Epithelial cell of esophagus (primary cell): ENCODE measurements at regions not wholly inside any gene's neighbourhood (a gene's known extent, or its start where the extent isn't known, plus 50 kb on each side); places are given as distances from the start of the nearest gene placed in this dataset.

Experiments
- DNase-seq: peaks from one replicate; pipeline ENCODE4 v3.0.0; 2010; ENCODE audit warnings: low read depth
- H3K4me3 ChIP-seq: 2 replicates; pipeline ENCODE4 v1.5.1; 2011; ENCODE audit warnings: mild to moderate bottlenecking, low read length, control low read depth
- TF ChIP-seq, protein P1 (sequence below): IDR thresholded peaks from 2 replicates; pipeline ENCODE4 v1.5.1; 2011; ENCODE audit warnings: low read depth, mild to moderate bottlenecking, low read length, control low read depth, inconsistent platforms; ENCODE audit not compliant: insufficient read depth; ENCODE audit errors: missing control alignments

DNA sequence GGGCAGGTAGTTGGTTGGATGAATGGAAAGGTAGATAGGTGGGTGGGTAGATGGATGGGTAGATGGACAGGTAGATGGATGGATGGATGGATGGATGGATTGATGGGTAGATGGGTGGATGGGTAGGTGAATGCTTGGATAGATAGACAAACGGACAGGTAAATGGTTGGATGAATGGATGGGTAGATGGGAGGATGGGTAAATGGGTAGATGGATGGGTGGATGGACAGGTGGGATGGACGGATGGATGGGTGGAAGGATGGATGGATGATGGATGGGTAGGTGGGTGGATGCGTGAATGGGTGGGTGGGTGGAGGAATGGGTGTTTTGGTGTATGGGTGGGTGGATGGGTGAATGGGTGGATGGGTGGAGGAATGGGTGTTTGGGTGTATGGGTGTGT lies 50.1 kb upstream of the ASAP2 start:
- H3K4me3 ChIP-seq = no peak overlapping the region
- TF ChIP-seq, protein P1, sequence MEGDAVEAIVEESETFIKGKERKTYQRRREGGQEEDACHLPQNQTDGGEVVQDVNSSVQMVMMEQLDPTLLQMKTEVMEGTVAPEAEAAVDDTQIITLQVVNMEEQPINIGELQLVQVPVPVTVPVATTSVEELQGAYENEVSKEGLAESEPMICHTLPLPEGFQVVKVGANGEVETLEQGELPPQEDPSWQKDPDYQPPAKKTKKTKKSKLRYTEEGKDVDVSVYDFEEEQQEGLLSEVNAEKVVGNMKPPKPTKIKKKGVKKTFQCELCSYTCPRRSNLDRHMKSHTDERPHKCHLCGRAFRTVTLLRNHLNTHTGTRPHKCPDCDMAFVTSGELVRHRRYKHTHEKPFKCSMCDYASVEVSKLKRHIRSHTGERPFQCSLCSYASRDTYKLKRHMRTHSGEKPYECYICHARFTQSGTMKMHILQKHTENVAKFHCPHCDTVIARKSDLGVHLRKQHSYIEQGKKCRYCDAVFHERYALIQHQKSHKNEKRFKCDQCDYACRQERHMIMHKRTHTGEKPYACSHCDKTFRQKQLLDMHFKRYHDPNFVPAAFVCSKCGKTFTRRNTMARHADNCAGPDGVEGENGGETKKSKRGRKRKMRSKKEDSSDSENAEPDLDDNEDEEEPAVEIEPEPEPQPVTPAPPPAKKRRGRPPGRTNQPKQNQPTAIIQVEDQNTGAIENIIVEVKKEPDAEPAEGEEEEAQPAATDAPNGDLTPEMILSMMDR = no peak
- DNase-seq = no peak

DNA sequence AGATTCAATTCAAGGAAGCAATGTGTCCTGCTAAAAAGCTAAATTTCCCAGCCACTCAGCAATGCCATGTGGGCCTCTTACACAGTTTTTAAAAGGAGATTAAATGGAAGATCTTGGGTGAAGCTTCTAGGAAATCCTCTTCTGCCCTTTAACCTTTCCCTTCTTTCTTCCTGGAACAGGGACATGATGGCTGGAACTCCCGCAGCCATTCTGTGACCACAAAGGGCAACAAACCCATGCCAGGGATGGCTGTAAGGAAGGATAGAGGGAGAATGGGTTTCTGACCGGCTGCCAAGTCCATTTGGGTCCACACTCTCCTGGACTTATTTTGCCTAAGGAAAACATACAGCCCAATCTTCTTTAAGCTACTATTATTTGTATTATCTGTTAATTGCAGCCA lies 52.6 kb upstream of the ASAP2 start:
- no peak for DNase-seq
- no peak overlapping the region for H3K4me3 ChIP-seq
- TF ChIP-seq, protein P1 = no peak

DNA sequence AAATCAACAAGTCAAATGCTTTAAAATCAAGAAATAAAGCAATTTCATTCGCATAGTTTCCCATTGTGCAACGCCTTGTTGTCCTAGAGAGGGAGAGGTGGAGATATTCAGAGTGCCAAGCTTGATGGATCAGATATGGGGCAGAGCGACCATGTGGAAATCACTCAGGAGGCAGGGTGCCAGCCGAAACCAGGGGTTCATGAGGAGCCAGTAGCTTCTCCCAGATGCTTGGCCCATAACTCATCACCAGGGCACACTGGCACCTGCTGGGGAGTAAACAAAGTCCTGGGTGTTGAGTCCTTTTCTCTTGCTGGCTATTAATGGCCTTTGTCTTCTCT lies 53.0 kb upstream of the ASAP2 start:
- TF ChIP-seq, protein P1 = no peak
- DNase-seq = peak; percentile 41

DNA sequence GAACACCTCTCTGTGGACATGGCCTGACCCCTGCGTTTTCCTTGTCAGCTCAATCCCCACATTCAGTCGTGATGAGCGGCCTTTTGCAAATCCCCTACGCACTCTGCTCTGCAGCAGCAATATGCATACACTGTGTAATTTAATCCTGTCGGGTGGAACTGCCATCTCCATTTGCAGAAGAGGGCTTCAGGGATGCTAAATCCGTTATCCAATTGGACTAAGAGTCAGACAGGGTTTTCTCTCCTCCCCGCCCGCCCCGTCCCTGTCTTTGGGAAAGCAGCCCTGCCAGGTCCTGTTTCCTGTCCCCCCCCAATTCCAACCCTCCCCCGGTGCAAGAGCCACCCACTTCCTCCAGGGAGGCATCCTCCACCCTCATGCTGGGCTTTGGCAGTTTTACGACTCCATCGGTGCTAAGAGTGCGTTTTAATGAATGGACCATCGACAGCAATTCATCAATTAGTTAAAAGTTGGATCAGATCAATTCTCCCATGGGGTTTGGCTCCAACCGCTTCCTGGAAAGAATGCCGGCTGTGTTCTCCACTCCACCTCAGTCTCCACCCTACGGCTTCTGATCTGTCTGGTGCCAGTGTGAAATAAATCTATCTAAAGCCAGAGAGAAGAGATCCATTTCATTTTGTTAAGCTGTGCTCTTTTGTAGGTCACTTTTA lies 53.5 kb upstream of the ASAP2 start:
- no peak for DNase-seq
- no peak overlapping the region for H3K4me3 ChIP-seq
- TF ChIP-seq, protein P1 = no peak

More for the DNA sequence above, 53.0 kb upstream of the ASAP2 start:
- no peak overlapping the region for H3K4me3 ChIP-seq

DNA sequence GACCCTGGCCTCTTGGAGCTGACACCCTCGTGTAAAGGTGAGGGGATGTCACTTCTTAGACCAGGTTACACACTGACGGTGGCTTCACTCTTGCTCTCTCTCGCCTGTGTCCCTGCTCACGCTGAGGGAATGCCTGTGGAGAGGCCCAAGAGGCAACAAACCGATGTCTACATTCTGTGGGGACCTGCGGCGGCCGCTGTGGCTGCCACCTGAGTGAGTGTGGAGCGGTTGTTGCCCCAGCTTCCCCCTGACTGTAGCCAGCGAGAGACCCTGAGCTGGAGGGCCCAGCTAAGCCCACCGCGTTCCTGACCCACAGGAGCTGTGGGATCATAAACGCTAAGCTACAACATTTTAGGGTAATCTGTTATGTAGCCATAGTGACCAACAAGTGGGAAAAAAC lies 55.7 kb upstream of the ASAP2 start:
- TF ChIP-seq, protein P1 = no peak
- DNase-seq = no peak
- no peak overlapping the region for H3K4me3 ChIP-seq

DNA sequence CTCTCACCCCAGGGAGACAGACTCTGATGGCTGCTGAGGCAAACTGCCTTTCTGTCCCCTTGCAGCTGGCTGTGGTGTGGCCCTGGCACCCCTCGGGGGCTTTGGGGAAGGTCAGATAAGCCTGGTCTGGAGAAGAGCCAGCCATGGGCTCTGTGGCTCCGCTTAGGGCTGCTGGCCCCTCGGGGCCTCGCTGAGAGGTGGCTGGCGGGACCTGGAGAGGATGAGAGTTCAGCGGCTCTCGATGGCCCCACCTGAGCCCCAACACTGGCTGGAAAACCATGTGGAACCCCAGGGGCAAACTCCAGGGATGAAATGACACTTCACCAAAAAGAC lies 56.1 kb upstream of the ASAP2 start:
- no peak for DNase-seq
- TF ChIP-seq, protein P1 = no peak
- H3K4me3 ChIP-seq = no peak overlapping the region
